ENCODE measurements at regions not wholly inside any gene's neighbourhood (a gene's known extent, or its start where the extent isn't known, plus 50 kb on each side); places are given as distances from the start of the nearest gene placed in this dataset.

GRCh38 chr18:67179726-67180125, 336.8 kb downstream of the DSEL start:
- Histone ChIP-seq H3K9me2 (replicated peaks; ENCODE audit: insufficient read depth, low read length) (no peaks in the 10 kb centered on the region), H2AFZ (ENCODE audit: low read length) (no peak overlapping the region), H3K27me3 (replicated peaks; ENCODE audit: insufficient read depth, low read length) (no peaks in the 10 kb centered on the region), H3K4me3 (ENCODE audit: low read length) (no peak overlapping the region), H3K4me2 (ENCODE audit: low read depth, low read length) (no peak overlapping the region), H3F3A (ENCODE audit: insufficient read depth, low read length) (no peaks in the 10 kb centered on the region), H4K20me1 (ENCODE audit: insufficient read depth, low read length) (no peaks in the 10 kb centered on the region), H3K9ac (ENCODE audit: low read length) (no peak overlapping the region), H3K27ac (ENCODE audit: low read length) (no peak overlapping the region), H3K9me3 (replicated peaks; ENCODE audit: insufficient read depth, low read length) (no peaks in the 10 kb centered on the region), H3K36me3 (replicated peaks; ENCODE audit: insufficient read depth, low read length) (no peaks in the 10 kb centered on the region), H3K79me2 (ENCODE audit: low read length) (no peaks in the 10 kb centered on the region), H3K4me1 (ENCODE audit: low read length) (no peaks in the 10 kb centered on the region)
- TF ChIP-seq EZH2phosphoT487 (IDR thresholded peaks at IDR 0.05; ENCODE audit: low read length): no peak
- no peak for TF ChIP-seq CTCF (IDR thresholded peaks at IDR 0.05; ENCODE audit: low read length)
- no peak for TF ChIP-seq EZH2 (optimal IDR thresholded peaks at IDR 0.05; ENCODE audit: low read depth, low read length)
- DNase-seq: no peak

- Histone ChIP-seq H3K9me2 (replicated peaks; ENCODE audit: insufficient read depth, low read length) (no peaks in the 10 kb centered on the region), H4K20me1 (ENCODE audit: insufficient read depth, low read length) (no peaks in the 10 kb centered on the region), H3K9me3 (replicated peaks; ENCODE audit: insufficient read depth, low read length) (no peaks in the 10 kb centered on the region), H3K79me2 (ENCODE audit: low read length) (no peaks in the 10 kb centered on the region), H3K4me3 (ENCODE audit: low read length) (no peak overlapping the region), H3K9ac (ENCODE audit: low read length) (no peak overlapping the region), H3K36me3 (replicated peaks; ENCODE audit: insufficient read depth, low read length) (no peaks in the 10 kb centered on the region), H2AFZ (ENCODE audit: low read length) (no peak overlapping the region), H3K4me1 (ENCODE audit: low read length) (no peaks in the 10 kb centered on the region), H3K4me2 (ENCODE audit: low read depth, low read length) (no peak overlapping the region), H3F3A (ENCODE audit: insufficient read depth, low read length) (no peaks in the 10 kb centered on the region), H3K27ac (ENCODE audit: low read length) (no peak overlapping the region), H3K27me3 (replicated peaks; ENCODE audit: insufficient read depth, low read length) (no peaks in the 10 kb centered on the region)
- TF ChIP-seq EZH2phosphoT487 (IDR thresholded peaks at IDR 0.05; ENCODE audit: low read length) (no peak), CTCF (IDR thresholded peaks at IDR 0.05; ENCODE audit: low read length) (no peak), EZH2 (optimal IDR thresholded peaks at IDR 0.05; ENCODE audit: low read depth, low read length) (no peak)
- no peak for DNase-seq
These were observed 356.9 kb downstream of the DSEL start for GRCh38 chr18:67159662-67160061.

GRCh38 chr18:67154979-67155378, 361.5 kb downstream of the DSEL start:
- Histone ChIP-seq H3K4me2 (ENCODE audit: low read depth, low read length) (no peak overlapping the region), H3K27ac (ENCODE audit: low read length) (no peak overlapping the region), H3K36me3 (replicated peaks; ENCODE audit: insufficient read depth, low read length) (no peaks in the 10 kb centered on the region), H2AFZ (ENCODE audit: low read length) (no peak overlapping the region), H3K4me1 (ENCODE audit: low read length) (no peaks in the 10 kb centered on the region), H3K9me3 (replicated peaks; ENCODE audit: insufficient read depth, low read length) (no peaks in the 10 kb centered on the region), H4K20me1 (ENCODE audit: insufficient read depth, low read length) (no peaks in the 10 kb centered on the region), H3K27me3 (replicated peaks; ENCODE audit: insufficient read depth, low read length) (no peaks in the 10 kb centered on the region), H3K9me2 (replicated peaks; ENCODE audit: insufficient read depth, low read length) (no peaks in the 10 kb centered on the region), H3F3A (ENCODE audit: insufficient read depth, low read length) (no peaks in the 10 kb centered on the region), H3K9ac (ENCODE audit: low read length) (no peak overlapping the region), H3K79me2 (ENCODE audit: low read length) (no peaks in the 10 kb centered on the region), H3K4me3 (ENCODE audit: low read length) (no peak overlapping the region)
- DNase-seq: no peak
- TF ChIP-seq EZH2phosphoT487 (IDR thresholded peaks at IDR 0.05; ENCODE audit: low read length) (no peak), CTCF (IDR thresholded peaks at IDR 0.05; ENCODE audit: low read length) (no peak), EZH2 (optimal IDR thresholded peaks at IDR 0.05; ENCODE audit: low read depth, low read length) (no peak)
